ENCODE measurements at regions not wholly inside any gene's neighbourhood (a gene's known extent, or its start where the extent isn't known, plus 50 kb on each side); places are given as distances from the start of the nearest gene placed in this dataset.

DNA sequence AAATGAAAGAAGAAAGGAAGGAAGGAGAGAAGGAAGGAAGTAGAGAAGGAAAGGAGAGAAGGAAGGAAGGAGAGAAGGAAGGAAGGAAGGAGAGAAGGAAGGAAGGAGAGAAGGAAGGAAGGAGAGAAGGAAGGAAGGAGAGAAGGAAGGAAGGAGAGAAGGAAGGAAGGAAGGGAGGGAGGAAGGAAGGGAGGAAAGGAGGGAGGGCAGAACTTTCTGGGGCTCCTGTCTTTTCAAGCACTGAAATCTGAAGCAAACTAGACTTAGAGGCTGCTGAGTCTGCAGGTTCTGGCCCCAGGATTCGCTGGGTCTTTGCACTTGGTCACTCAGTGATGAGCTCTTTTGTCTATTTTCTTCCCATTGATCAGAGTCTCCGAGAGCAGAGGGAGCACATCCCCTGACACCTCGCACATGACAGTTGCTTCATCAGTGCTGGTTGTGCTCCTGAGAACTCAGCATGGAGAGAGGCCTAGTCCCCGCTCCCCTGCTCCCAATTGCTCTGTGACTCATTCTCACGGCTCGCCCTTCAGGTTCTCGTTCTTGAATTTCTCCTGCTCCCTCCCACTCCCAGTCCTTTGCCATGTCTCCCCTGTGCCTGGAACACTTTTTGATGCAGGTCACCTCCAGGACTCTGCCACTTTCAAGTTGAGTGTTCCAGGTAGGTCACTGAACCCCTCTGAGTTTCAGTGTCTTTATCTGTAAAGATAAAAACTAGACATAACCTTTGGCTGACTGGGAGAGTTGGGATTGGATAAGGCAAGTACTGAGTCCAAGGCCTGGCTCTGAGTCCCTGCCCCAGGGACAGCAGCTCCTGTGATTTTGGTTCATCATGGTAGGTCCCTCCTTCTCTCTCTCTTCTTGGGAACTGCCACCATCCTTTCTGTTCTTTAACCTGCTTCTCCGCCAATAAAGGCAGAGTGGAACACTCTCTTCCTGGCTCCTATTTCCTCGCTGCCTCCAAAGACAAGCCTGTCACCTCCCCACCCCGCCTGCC lies 55.2 kb downstream of the TNP1 start:
- ChIA-PET POLR2A (ENCODE audit: partially characterized antibody) (interaction anchor here (1.0 kb wide), 1 partner anchor 16 kb away, joined by 3 read pairs; no protein-coding TSS in a partner anchor), CTCF (ENCODE audit: partially characterized antibody) (interaction anchor here (2.0 to 3.3 kb wide), 3 partner anchors 9 to 29 kb away, joined by 5 to 11 read pairs (median 8); no protein-coding TSS in a partner anchor)
- DNase-seq (ENCODE audit: low read depth in 1 of 2, low spot score in 2 of 2) = no peak
- H3K23me2 ChIP-seq (ENCODE audit: low read depth, low read length) = peaks cover 8% of the 10 kb centered on the region
- no peak overlapping the region for H2BK5ac ChIP-seq (ENCODE audit: low read depth, low read length)
- no peak overlapping the region; the same call in 1 of the 2 replicates for H2BK20ac ChIP-seq (ENCODE audit: low read length)
- H3K4me1 ChIP-seq (replicated peaks in 1 of 4; ENCODE audit: control insufficient read depth in 3 of 4, insufficient read depth in 4 of 4, low read length in 3 of 4) = no peaks in the 10 kb centered on the region
- H2BK15ac ChIP-seq (ENCODE audit: low read length) = no peak overlapping the region
- H2AFZ ChIP-seq (ENCODE audit: low read length) = no peak overlapping the region
- no peak overlapping the region for H4K91ac ChIP-seq (replicated peaks; ENCODE audit: insufficient read length, low read length)
- H3K9me3 ChIP-seq (ENCODE audit: insufficient read depth in 2 of 2, low read depth in 1 of 2, low read length in 1 of 2) = no peaks in the 10 kb centered on the region
- FAIRE-seq = no peak
- H2BK120ac ChIP-seq (replicated peaks; ENCODE audit: low read depth, low read length) = no peak overlapping the region
- no peaks in the 10 kb centered on the region for H3K79me1 ChIP-seq (ENCODE audit: low read depth, low read length)
- H4K8ac ChIP-seq (ENCODE audit: extremely low read depth, insufficient read depth, low read length) = no peak overlapping the region
- H3K4ac ChIP-seq (replicated peaks; ENCODE audit: insufficient read length, low read depth, low read length) = no peak overlapping the region
- H3K4me2 ChIP-seq (ENCODE audit: insufficient read depth in 1 of 2, low read depth in 2 of 2, low read length in 2 of 2) = no peak overlapping the region
- H3K79me2 ChIP-seq (ENCODE audit: control insufficient read depth in 1 of 2, insufficient read depth in 2 of 2, low read length in 2 of 2) = no peaks in the 10 kb centered on the region
- no peak overlapping the region for H3K4me3 ChIP-seq (ENCODE audit: extremely low read depth in 1 of 4, insufficient read depth in 2 of 4, low read depth in 3 of 4, low read length in 4 of 4)
- H4K5ac ChIP-seq (ENCODE audit: insufficient read length, low read depth, low read length) = no peak overlapping the region
- H4K20me1 ChIP-seq (replicated peaks in 1 of 2; ENCODE audit: control insufficient read depth in 1 of 2, insufficient read depth in 2 of 2, low read length in 2 of 2) = peaks cover 0 to 4% of the 10 kb centered on the region in 2 experiments
- no peak overlapping the region for H2BK12ac ChIP-seq (ENCODE audit: low read depth, low read length)
- no peak overlapping the region for H3K18ac ChIP-seq (ENCODE audit: extremely low read depth, low read length)
- no peak overlapping the region for H3K27ac ChIP-seq (ENCODE audit: low read depth, low read length)
- no peak overlapping the region for H3K23ac ChIP-seq (ENCODE audit: insufficient read length)
- no peak overlapping the region for H3K9ac ChIP-seq (replicated peaks in 1 of 4; ENCODE audit: extremely low read depth in 1 of 4, low read depth in 3 of 4, low read length in 3 of 4)
- H3K27me3 ChIP-seq (replicated peaks in 1 of 4; ENCODE audit: control insufficient read depth in 3 of 4, extremely low read depth in 1 of 4, insufficient read depth in 3 of 4, low read length in 3 of 4) = no peaks in the 10 kb centered on the region
- H3K36me3 ChIP-seq (ENCODE audit: control insufficient read depth in 2 of 4, insufficient read depth in 4 of 4, low read length in 3 of 4) = no peaks in the 10 kb centered on the region
- H3K56ac ChIP-seq (replicated peaks; ENCODE audit: insufficient read length, low read depth, low read length) = no peak overlapping the region
- no peak overlapping the region for H2AK5ac ChIP-seq (ENCODE audit: low read depth, low read length)
- H3K14ac ChIP-seq (ENCODE audit: insufficient read length) = no peak overlapping the region
- WGBS, 2 experiments (ENCODE audit: extremely low coverage in 1 of 2, insufficient coverage in 1 of 2, insufficient read length in 1 of 2, insufficient replicate concordance in 2 of 2, low coverage in 1 of 2, low lambda C conversion rate in 2 of 2, missing lambda C conversion rate in 1 of 2) = 84% methylated on average over 10 of the region's 10 CpGs; no CpG with 5 or more reads in 1 of the 2 experiments
- TF ChIP-seq RXRA (IDR thresholded peaks at IDR 0.05; ENCODE audit: insufficient read depth, low read depth, low read length) = no peak
- no peak for TF ChIP-seq YY1 (IDR thresholded peaks at IDR 0.05; ENCODE audit: low read depth, low read length)
- no peak for TF ChIP-seq SIRT6 (IDR thresholded peaks at IDR 0.05; ENCODE audit: low read length)
- TF ChIP-seq TBP (IDR thresholded peaks at IDR 0.05; ENCODE audit: low read depth, low read length) = no peak
- TF ChIP-seq ATF2 (IDR thresholded peaks at IDR 0.05; ENCODE audit: low read length) = no peak
- no peak for TF ChIP-seq SRF (IDR thresholded peaks at IDR 0.05; ENCODE audit: low read depth, low read length)
- TF ChIP-seq CTCF (IDR thresholded peaks at IDR 0.05; ENCODE audit: control extremely low read depth in 1 of 3, insufficient read depth in 1 of 3, low read depth in 1 of 3, low read length in 3 of 3) = no peak
- TF ChIP-seq SP2 (IDR thresholded peaks at IDR 0.05; ENCODE audit: low read length) = no peak

All from H1 (cell line).